Glutamatergic neuron (in vitro differentiated cells): ENCODE measurements at regions not wholly inside any gene's neighbourhood (a gene's known extent, or its start where the extent isn't known, plus 50 kb on each side); places are given as distances from the start of the nearest gene placed in this dataset.

ENCODE experiments used
- DNase-seq: peaks from one replicate; pipeline ENCODE4 v3.0.0; 2022
- H3K27ac Mint-ChIP-seq: one replicate; pipeline ENCODE4 v1.8.0; 2020; ENCODE audit warnings: mild to moderate bottlenecking, mixed read lengths, inconsistent platforms; ENCODE audit not compliant: unreplicated experiment
- H3K27me3 Mint-ChIP-seq: one replicate; pipeline ENCODE4 v1.8.0; 2020; ENCODE audit warnings: mild to moderate bottlenecking, moderate library complexity, mixed read lengths, inconsistent platforms; ENCODE audit not compliant: unreplicated experiment
- H3K36me3 Mint-ChIP-seq: one replicate; pipeline ENCODE4 v1.8.0; 2020; ENCODE audit warnings: mild to moderate bottlenecking, mixed read lengths, inconsistent platforms; ENCODE audit not compliant: unreplicated experiment
- H3K4me1 Mint-ChIP-seq: one replicate; pipeline ENCODE4 v1.8.0; 2020; ENCODE audit warnings: mild to moderate bottlenecking, low read depth, mixed read lengths, inconsistent platforms; ENCODE audit not compliant: unreplicated experiment
- H3K4me3 Mint-ChIP-seq: one replicate; pipeline ENCODE4 v1.8.0; 2020; ENCODE audit warnings: mild to moderate bottlenecking, mixed read lengths, inconsistent platforms; ENCODE audit not compliant: unreplicated experiment
- H3K9me3 Mint-ChIP-seq: one replicate; pipeline ENCODE4 v1.8.0; 2020; ENCODE audit warnings: mild to moderate bottlenecking, moderate library complexity, mixed read lengths, inconsistent platforms; ENCODE audit not compliant: unreplicated experiment
- TF ChIP-seq, protein P1 (sequence below): fragments of 200-600 bp; sonication (generic); IDR thresholded peaks from one replicate; pipeline ENCODE4 v1.5.0; 2021; ENCODE audit not compliant: partially characterized antibody, unreplicated experiment

DNA sequence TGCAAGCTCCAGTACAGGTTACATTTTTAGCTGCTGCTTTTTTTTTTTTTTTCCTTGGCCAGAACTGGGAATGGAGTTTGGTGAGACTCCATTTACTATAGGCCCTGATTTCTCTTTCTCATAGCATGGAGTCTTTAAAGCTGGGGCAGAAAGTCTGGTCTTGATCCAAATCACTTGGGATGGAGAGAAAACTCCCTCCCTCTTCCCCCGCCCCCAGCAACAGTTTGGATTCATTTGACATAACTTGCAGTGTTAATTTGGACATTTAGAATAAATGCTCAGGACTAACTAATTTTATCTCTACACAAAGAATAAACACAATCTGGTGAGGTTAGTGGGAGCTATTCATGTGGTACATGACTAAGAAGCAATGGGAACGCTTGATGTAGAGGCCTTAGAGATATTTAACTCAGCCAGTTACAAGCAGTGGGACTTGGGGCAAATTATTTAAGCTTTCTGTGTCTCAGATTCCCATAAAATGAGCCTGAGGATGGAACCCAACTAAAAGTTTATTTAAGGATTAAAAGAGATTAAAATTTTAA, 107.3 kb upstream of the ARHGAP5 start:
- TF ChIP-seq, protein P1, sequence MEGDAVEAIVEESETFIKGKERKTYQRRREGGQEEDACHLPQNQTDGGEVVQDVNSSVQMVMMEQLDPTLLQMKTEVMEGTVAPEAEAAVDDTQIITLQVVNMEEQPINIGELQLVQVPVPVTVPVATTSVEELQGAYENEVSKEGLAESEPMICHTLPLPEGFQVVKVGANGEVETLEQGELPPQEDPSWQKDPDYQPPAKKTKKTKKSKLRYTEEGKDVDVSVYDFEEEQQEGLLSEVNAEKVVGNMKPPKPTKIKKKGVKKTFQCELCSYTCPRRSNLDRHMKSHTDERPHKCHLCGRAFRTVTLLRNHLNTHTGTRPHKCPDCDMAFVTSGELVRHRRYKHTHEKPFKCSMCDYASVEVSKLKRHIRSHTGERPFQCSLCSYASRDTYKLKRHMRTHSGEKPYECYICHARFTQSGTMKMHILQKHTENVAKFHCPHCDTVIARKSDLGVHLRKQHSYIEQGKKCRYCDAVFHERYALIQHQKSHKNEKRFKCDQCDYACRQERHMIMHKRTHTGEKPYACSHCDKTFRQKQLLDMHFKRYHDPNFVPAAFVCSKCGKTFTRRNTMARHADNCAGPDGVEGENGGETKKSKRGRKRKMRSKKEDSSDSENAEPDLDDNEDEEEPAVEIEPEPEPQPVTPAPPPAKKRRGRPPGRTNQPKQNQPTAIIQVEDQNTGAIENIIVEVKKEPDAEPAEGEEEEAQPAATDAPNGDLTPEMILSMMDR = no peak
- Mint-ChIP-seq H3K4me3 (no peak overlapping the region), H3K27ac (no peak overlapping the region), H3K27me3 (no peaks in the 10 kb centered on the region), H3K36me3 (peaks cover 22% of the 10 kb centered on the region), H3K4me1 (peaks cover 10% of the 10 kb centered on the region), H3K9me3 (peaks cover 3% of the 10 kb centered on the region)
- no peak for DNase-seq

DNA sequence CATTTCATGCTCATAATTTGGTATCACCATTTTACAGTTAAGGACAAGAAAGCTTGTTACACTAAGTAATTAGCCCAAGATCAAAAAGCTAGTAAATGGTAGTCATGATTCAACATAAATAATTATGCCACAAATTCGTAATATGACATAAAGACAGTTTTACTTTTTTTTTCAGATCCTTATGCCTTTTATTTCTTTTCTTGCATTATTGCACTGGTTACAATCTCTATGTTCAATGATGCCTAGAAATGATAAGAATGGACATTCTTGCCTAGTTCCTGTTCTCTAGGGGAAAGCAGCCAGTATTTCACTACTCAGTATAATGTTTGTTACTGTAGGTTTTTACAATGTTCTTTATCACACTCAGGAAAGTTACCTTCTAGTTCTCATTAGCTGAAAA, 106.4 kb upstream of the ARHGAP5 start:
- Mint-ChIP-seq H3K27ac (no peak overlapping the region), H3K36me3 (peaks cover 25% of the 10 kb centered on the region), H3K4me1 (peaks cover 10% of the 10 kb centered on the region), H3K9me3 (peaks cover 4% of the 10 kb centered on the region), H3K4me3 (no peak overlapping the region), H3K27me3 (no peaks in the 10 kb centered on the region)
- TF ChIP-seq, protein P1 = no peak
- DNase-seq = no peak

DNA sequence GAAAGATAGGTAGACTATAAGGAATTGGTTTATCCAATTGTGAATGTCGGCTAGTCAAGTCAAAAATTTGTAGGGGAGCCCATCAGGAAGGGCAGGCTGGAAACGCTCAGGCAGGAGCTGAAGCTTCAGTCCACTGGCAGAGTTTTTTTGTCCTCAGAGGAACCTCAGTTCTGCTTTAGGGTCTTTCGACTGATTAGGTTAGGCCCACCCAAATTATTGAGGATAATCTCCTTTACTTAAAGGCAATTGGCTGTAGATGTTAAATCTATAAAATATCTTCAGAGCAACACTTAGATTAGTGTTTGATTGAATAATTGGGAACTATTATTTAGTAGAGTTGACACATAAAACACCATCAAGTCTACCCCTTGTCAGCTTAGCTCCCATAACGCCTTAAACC, 105.5 kb upstream of the ARHGAP5 start:
- peaks cover 27% of the 10 kb centered on the region for H3K36me3 Mint-ChIP-seq
- TF ChIP-seq, protein P1 = no peak
- DNase-seq = no peak
- H3K4me1 Mint-ChIP-seq = peaks cover 10% of the 10 kb centered on the region
- H3K9me3 Mint-ChIP-seq = peaks cover 4% of the 10 kb centered on the region
- H3K4me3 Mint-ChIP-seq = no peak overlapping the region
- H3K27ac Mint-ChIP-seq = no peak overlapping the region
- H3K27me3 Mint-ChIP-seq = no peaks in the 10 kb centered on the region

DNA sequence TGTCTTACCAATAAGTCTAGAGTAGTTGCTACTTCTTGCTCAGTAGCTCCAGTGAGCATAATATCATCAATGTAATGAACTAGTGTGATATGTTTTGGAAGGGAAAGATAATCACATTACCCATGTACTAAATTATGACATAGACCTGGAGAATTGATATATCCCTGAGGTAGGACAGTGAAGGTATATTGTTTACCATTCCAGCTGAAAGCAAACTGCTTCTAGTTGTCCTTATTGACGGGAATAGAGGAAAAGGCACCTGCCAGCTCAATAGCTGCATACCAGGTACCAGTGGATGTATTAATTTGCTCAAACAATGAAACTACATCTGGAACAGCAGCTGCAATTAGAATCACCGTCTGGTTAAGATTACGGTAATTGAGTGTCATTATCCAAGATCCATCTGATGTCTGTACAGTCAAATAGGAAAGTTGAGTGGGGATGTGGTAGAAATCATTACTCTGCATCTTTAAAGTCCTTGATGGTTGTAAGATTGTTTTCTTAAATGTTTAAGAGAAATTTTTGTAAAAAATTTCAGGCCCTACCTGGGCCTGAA, 100.0 kb upstream of the ARHGAP5 start:
- Mint-ChIP-seq H3K36me3 (peaks cover 18% of the 10 kb centered on the region), H3K9me3 (peaks cover 1% of the 10 kb centered on the region), H3K4me1 (no peaks in the 10 kb centered on the region), H3K27ac (no peak overlapping the region), H3K4me3 (no peak overlapping the region), H3K27me3 (no peaks in the 10 kb centered on the region)
- DNase-seq = no peak
- TF ChIP-seq, protein P1 = no peak

DNA sequence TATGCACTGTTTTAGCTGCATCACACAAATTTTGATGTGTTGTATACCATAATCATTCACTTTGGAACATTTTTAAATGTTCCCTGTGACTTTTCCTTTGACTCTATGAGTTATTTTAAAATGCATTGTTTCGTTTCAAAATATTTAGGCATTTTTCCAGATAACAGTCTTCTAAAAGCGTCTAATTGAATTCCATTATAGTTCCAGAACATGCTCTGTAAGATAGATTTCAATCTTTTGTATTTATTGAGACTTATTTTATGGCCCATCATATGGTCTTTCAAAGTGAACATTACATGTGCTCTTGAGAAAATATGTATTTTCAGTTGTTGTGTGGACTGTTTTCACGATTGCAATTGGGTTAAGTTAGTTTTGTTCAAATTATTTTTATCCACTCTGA, 98.7 kb upstream of the ARHGAP5 start:
- no peak for DNase-seq
- Mint-ChIP-seq H3K4me1 (no peaks in the 10 kb centered on the region), H3K4me3 (no peak overlapping the region), H3K9me3 (peaks cover 3% of the 10 kb centered on the region), H3K36me3 (peaks cover 17% of the 10 kb centered on the region), H3K27me3 (no peaks in the 10 kb centered on the region), H3K27ac (no peak overlapping the region)
- TF ChIP-seq, protein P1 = no peak
